Transverse colon (tissue), 4 donors: ENCODE measurements at regions not wholly inside any gene's neighbourhood (a gene's known extent, or its start where the extent isn't known, plus 50 kb on each side); places are given as distances from the start of the nearest gene placed in this dataset.

Source experiments
- CTCF ChIP-seq, 5 experiments: fragments of 200-600 bp in 3 of 5; fragments of 450-650 bp in 2 of 5; sonication (generic) in 3 of 5; IDR thresholded peaks; 1 replicate in 2 of 5; 2 replicates in 3 of 5; pipeline ENCODE4 v1.5.1; 2016 to 2017; ENCODE audit warnings: antibody characterized with exemption in 5 of 5, inconsistent platforms in 3 of 5, mild to moderate bottlenecking in 2 of 5, moderate library complexity in 1 of 5
- EP300 ChIP-seq: sonication (generic); formaldehyde crosslinking; IDR thresholded peaks from one replicate; pipeline ENCODE4 v1.6.1; 2017; ENCODE audit warnings: antibody characterized with exemption, low read depth
- POLR2A ChIP-seq: fragments of 450-650 bp; IDR thresholded peaks from one replicate; pipeline ENCODE4 v1.6.1; 2016; ENCODE audit warnings: antibody characterized with exemption, mild to moderate bottlenecking, moderate library complexity
- POLR2AphosphoS5 ChIP-seq, 3 donors: sonication (generic); formaldehyde crosslinking; IDR thresholded peaks; one replicate each; pipeline ENCODE4 v1.6.1; 2016; ENCODE audit warnings: antibody characterized with exemption in 3 of 3

GRCh38 chr2:131658769-131659131, 131.1 kb downstream of the CCDC74A start:
- no peak for TF ChIP-seq CTCF (IDR thresholded peaks at IDR 0.05)
- TF ChIP-seq POLR2AphosphoS5 (IDR thresholded peaks at IDR 0.05), result no peak
- TF ChIP-seq POLR2A, result no peak
- TF ChIP-seq EP300, result no peak
